Left cardiac atrium (tissue), 4 donors: ENCODE measurements at regions not wholly inside any gene's neighbourhood (a gene's known extent, or its start where the extent isn't known, plus 50 kb on each side); places are given as distances from the start of the nearest gene placed in this dataset.

Experiments
- ATAC-seq, 2 donors: fragments of 200-7000 bp; cut with Tn5 transposase; one replicate each; pipeline ENCODE4 v1.9.1; 2020; ENCODE audit warnings: mild to moderate bottlenecking in 2 of 2, moderate library complexity in 2 of 2
- DNase-seq: peaks from one replicate; pipeline ENCODE4 v3.0.0-alpha.2; 2020
- intact Hi-C, 2 donors: fragments of 100-400 bp; cut with DNase I; formaldehyde crosslinking; loops; one replicate each; pipeline versions ENCODE4 v1.14.1 to v1.15.1; 2022 to 2023
- donor health status: DM: no; HTN: yes; CAD: no.
- donor health status: DM: no; HTN: yes; CAD: no; lungs with severe emphysema.
- donor health status: DM: yes; HTN: yes; CAD: no.
- donor health status: Dilated cardiomyopathy.

DNA sequence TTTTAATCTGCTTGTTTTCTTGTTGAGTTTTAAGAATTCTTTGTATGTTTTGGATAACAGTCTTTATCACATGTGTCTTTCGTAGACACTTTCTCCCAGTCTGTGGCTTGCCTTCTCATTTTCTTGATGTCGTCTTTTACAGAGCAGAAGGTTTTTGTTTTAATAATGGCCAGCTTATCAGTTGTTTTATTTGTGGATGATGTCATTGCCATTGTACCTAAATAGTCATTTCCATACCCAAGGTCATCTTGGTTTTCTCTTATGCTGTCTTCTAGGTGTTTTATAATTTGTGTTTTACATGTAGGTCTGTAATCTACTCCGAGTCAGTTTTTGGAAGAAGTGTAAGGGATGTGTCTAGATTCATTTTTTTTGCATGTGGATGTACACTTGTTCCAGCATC is 159.6 kb upstream of the NUDT6 start:
- intact Hi-C loops, result no loop called here
- DNase-seq (no peak), ATAC-seq (no peak)

GRCh38 chr4:123083646-123084045 is 161.2 kb upstream of the NUDT6 start:
- intact Hi-C loops, result no loop called here
- ATAC-seq, result no peak
- no peak for DNase-seq

DNA sequence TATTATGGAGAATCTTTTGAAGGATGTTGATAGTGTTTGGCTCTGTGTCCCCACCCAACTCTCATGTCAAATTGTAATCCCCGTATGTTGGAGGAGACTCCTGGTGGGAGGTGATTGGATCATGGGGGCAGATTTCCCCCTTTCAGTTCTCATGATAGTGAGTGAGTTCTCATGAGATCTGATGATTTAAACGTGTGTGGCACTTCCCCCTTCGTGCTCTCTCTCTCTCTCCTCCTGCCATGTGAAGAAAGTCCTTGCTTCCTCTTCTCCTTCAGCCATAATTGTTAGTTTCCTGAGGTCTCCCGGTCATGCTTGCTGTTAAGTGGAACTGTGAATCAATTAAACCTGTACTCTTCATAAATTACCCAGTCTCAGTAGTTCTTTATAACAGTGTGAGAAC is 166.1 kb upstream of the NUDT6 start:
- intact Hi-C loops, result no loop called here
- ATAC-seq (no peak), DNase-seq (no peak)

DNA sequence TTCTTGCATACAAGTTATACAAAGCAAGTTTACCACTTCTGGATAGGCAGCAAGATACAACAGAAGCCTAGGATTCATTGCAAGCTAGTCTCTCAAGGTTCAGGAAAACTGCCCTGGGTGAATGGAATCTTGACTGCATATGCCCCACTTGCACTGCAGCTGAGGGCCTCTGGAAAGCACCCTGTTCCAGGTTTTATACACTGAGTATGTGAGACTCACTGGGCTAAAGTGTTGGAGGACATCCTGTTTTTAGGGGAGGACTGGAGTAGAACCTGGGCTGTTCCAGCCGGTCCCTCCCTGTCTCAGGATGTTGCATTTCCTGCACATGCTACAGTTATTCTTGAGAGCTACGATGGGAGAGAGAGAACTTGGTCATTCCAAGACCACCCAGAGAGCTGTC is 168.5 kb upstream of the NUDT6 start:
- DNase-seq (no peak), ATAC-seq (no peak)
- intact Hi-C loops, result no loop called here

DNA sequence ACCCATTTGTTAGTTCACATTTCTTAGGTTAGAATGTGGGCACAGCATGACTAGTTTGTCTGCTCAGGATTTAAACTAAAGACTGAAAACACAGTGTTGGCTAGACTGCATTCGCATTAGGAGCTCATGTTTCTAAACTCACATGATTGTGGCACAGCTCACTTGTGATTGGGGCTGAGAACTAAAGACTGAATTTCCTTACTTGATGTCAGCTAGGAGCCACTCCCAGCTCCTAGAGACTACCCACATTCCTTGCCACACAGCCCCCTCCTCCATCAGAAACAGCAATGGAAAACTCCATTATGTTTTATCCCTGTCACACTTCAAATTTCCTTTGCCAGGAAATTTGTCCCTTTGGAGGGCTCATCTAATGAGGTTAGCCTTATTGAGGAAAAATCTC is 170.2 kb upstream of the NUDT6 start:
- intact Hi-C loops, result no loop called here
- DNase-seq, result no peak
- ATAC-seq, result no peak

DNA sequence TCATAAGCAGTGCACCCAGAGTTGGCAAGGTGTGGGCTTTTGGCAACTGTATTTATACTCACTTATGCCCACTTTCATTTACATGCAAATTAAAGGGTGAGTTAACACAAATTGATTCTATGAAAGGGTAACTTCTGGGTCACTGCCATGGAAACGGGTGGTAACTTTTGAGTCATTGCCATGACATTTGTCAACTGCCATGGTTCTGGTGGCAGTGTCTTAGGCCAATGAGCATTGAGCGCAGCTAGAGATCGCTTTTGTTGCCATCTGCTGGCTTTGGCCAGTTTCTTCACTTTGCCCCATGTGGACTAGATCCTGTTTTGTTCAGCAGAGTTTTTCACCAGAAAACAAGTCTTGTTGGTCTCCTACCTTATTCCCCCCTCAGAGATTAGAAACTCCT is 170.8 kb upstream of the NUDT6 start:
- ATAC-seq (no peak), DNase-seq (no peak)
- intact Hi-C loops, result no loop called here

DNA sequence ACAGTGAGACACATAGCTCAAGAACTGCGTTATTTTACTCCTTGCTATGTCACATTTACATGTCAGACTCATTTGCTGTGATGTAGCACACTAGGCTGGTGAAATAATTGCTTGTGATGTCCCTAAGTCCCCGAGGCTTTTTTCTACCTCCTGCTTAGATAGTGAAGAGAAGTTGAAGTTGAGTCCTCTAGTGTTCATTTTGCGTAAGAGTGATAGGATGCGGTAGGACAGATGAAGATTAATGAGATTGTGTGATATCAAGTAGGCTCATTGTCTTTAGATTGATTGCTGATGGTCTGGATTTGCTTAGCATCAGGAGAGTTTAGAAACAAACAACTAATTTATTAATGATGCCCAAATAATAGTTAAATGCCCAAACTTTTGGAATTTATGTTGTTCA is 173.6 kb upstream of the NUDT6 start:
- ATAC-seq (no peak), DNase-seq (no peak)
- intact Hi-C loops, result no loop called here

DNA sequence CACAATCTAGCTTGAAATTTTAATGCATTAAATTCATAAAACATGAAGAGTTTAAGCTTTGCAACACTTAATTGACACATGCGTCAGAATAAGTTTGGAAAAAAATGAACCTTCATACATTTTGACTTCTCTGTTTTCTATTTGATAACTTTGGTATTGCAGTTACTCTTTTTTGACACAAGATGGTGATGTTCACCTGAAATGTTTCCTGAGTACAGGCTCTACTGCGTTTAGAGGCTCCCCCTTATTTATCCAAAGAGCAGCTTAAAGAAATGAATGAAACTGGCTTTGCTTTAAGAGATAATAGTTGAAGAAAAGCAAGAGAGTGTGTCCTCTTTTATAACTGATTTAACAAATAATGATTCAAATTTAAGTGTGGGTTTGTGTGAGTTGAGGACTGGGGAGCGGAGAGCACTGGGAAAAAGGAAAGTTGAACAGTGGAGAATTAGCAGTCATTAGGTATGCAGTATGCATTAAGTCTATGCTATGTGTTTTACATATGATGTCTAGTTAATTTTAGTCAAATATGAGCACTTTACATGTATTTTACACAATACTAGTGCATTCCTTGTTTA is 180.6 kb upstream of the NUDT6 start:
- DNase-seq (no peak), ATAC-seq (peak; percentile 50 to 69)
- intact Hi-C loops, result loop anchor here (5.0 to 10.0 kb wide), 5 partner anchors 559 to 1222 kb away; no protein-coding TSS in a partner anchor

DNA sequence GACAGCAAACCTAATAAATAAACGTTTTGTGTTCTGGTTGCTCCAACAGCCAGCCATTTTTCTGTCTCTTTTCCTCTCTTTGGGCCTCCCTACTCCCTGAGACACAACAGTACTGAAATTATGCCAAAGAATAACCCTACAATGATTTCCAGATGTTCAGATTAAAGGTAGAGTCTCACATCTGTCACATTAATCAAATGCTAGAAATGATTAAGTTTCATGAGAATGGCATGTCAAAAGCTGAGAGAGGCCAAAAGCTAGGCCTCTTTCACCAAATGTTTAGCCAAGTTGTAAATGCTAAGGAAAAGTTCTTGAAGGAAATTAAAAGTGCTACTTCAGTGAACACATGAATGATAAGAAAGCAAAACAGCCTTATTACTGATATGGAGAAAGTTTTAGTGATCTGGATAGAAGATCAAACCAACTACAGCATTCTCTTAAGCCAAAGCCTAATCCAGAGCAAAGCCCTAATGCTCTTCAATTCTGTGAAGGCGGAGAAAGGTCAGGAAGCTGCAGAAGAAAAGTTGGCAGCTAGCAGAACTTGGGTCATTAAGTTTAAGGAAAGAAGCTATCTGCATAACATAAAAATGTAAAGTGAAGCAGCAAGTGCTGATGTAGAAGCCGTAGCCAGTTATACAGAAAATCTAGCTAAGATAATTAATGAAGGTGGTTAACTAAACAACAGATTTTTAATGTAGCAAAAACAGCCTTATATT is 182.1 kb upstream of the NUDT6 start:
- ATAC-seq (no peak), DNase-seq (no peak)
- intact Hi-C loops, result loop anchor here (5.0 to 10.0 kb wide), 5 partner anchors 558 to 1220 kb away; no protein-coding TSS in a partner anchor

GRCh38 chr4:123105026-123105420 is 182.6 kb upstream of the NUDT6 start:
- no peak for DNase-seq
- intact Hi-C loops, result loop anchor here (10.0 kb wide), 3 partner anchors 1010 to 1220 kb away; no protein-coding TSS in a partner anchor
- ATAC-seq, result no peak

GRCh38 chr4:123106747-123107146 is 184.3 kb upstream of the NUDT6 start:
- DNase-seq, result no peak

DNA sequence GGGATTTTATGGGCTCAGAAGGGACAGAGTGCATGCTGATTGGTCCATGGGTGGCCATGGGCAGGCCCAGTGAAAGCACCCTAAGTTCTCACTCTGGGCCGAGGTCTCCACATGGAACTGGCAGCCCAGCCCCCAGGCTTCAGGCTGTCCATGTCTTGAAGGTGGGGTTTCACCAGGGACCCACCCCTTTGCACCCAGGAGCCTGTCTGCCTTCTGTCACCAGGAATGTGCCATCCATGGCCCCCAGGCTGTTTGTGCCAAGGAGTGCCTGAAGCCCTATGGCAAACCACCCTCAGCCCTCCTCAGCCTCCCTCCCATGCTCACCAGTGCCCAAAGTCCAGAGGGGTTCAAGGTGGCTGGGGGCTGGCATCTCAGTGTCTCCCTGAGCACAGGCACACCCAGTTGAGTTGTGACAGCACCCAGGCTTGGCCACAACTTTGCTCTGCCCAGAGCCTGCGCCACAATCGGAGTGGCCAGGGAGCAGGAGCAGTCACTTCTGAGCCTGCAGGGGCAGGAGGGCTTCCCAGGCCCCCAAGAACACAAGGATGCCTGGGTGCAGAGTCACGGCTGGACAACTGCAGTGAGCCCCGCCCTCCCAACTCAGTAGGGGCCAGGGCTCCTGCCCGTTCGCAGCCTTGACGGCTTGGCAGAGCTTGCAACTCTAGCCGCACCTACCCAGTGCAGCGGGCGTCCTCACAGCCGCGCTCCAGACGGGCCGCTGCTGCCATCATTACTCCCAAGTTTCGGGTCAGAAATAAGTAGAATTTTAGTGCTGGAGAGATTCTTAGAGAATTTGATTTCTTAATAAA is 185.3 kb upstream of the NUDT6 start:
- DNase-seq (no peak), ATAC-seq (no peak)
- intact Hi-C loops, result loop anchor here (10.0 kb wide), 3 partner anchors 1007 to 1217 kb away; no protein-coding TSS in a partner anchor

More at GRCh38 chr4:123106747-123107146, 184.3 kb upstream of the NUDT6 start:
- intact Hi-C loops, result loop anchor here (10.0 kb wide), 3 partner anchors 1008 to 1218 kb away; no protein-coding TSS in a partner anchor
- no peak for ATAC-seq

DNA sequence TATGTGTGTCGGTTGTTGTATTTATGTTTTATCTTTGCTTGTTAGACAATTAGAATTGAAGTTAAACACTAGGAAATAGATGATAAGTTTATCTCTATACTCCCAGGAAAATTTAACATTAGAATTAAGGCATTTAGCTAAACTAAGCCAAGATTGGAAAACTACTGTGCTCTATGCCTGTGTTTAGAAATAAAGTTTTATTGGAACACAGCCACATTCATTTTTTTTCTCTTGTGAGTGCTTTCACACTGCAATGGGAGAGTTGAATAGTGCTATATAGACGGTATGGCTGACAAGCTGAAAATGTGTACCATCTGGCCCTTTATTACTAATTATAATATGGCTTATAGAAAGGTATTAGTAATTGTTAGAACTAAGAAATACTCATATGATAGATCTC is 186.7 kb upstream of the NUDT6 start:
- DNase-seq (no peak), ATAC-seq (no peak)
- intact Hi-C loops, result loop anchor here (10.0 kb wide), 3 partner anchors 1006 to 1216 kb away; no protein-coding TSS in a partner anchor

- peak; percentile 26 to 71 for ATAC-seq
- intact Hi-C loops, result no loop called here
These were observed 187.8 kb upstream of the NUDT6 start for GRCh38 chr4:123110147-123110546.

DNA sequence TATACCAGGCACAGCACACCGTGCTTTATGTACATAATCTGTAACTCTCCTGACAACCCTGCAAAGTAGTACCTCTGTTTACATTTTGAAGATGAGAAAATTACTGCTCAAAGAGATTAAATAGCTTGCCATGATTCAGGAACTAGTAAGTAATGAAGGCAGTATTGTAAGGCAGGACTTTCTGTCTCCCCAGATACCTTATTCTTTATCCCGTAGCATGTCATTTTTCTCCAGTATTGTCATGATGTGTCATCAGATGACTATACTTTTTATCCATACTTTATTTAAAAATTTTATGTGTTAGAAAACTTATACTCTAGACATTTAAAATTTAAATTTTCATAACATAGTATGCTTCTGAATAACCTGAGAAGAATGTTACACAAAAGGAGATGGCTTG is 188.3 kb upstream of the NUDT6 start:
- intact Hi-C loops, result no loop called here
- ATAC-seq, result no peak
- no peak for DNase-seq

More at GRCh38 chr4:123110147-123110546, 187.8 kb upstream of the NUDT6 start:
- DNase-seq, result no peak

- ATAC-seq, result peak in 1 of 2 donors; percentile 37
- intact Hi-C loops, result no loop called here
- no peak for DNase-seq
These were observed 190.8 kb upstream of the NUDT6 start for GRCh38 chr4:123113155-123113554.

DNA sequence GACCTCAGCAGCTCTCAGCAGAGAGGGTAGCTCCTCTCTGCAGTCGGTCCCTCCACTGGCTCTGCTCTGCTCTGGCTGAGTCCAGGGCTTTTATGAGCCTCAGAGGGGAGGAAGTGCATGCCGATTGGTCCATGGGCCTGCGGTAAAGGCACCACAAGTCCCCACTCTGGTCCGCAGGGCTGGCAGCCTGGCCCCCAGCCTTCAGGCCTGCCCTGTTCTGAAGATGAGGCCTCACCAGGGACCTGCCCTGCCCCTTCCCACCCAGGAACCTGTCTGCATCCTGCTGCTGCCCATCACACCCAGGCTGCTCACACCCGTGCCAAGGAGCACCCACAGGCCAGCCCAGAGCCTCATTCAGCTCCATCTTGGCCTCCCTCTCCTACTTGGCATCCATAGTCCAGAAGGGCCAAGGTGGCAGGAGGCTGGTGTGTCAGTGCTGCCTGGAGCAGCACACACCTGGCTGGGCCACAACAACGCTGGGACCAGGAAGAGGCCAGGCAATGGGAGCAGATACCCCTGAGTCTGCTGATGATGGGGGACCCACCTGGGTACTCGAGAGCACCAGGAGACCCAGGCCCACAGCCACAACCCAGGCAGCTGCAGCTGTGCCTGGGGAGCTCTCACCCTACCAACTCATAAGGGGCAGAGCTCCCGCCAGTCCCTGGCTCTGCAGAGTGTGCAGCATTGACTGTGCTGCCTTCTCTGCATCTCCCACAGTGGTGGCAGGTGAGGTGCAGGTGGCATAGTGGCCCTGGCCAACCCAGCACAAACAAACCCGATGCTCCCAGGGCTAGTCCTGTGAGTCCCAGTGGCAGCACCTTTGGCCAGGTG is 191.9 kb upstream of the NUDT6 start:
- ATAC-seq, result no peak

DNA sequence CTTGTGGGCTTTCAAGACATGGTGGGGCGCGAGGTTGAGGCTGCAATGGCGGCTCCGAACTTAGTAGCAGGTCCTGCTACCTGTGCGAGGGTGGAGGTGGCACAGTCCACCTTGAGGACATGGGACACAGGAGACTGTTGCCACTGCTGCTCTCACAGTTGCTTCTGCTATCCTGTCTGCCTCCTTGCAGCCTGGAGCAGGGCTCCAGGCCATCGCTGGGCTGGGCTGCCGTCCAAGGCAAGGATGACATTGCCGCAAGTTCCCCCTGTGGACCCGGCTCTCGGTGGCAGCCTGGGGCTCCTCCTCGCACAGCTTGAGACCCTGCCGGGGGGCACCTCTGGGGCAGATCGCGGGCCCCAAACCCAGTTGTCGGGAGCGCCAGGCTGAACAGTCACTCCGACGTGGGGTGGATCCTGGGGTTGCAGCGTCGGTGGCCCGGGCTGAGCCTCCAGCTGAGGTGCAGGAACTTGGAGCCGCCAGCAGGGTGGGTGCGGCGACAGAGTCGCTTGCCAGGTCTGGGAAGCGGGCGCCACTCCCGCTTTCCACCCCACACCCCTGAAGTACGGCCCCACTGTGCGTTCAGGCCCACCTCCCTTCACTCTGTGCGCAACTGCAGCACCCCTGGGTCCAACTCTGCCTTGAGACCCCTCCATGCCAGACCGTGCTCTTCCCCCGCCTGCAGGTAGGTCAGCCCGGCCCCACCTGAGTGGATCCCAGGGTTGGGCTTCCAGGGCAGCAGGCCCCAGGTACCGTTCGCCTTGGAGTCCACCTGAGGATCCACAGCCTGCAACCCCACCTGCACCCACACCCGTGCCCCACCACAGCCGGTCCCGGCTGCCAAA is 192.7 kb upstream of the NUDT6 start:
- no peak for ATAC-seq
- DNase-seq, result no peak
- intact Hi-C loops, result no loop called here

More for the DNA sequence above, 191.9 kb upstream of the NUDT6 start:
- no peak for DNase-seq
- intact Hi-C loops, result no loop called here
